Activated CD4-positive, alpha-beta T cell treated with anti-CD3 and anti-CD28 coated beads, Interleukin-2, Interleukin-6, amounts not matched to agents 100 ng/mL and 50 ng/mL, durations not matched to agents 16 hours and 8 hours (primary cell): ENCODE measurements at regions not wholly inside any gene's neighbourhood (a gene's known extent, or its start where the extent isn't known, plus 50 kb on each side); places are given as distances from the start of the nearest gene placed in this dataset.

Source experiments
- DNase-seq: peaks from one replicate; pipeline ENCODE4 v3.0.0-alpha.2; 2020

- no peak for DNase-seq
Observed at GRCh38 chr18:68316636-68317035, 398.3 kb downstream of the TMX3 start.

DNA sequence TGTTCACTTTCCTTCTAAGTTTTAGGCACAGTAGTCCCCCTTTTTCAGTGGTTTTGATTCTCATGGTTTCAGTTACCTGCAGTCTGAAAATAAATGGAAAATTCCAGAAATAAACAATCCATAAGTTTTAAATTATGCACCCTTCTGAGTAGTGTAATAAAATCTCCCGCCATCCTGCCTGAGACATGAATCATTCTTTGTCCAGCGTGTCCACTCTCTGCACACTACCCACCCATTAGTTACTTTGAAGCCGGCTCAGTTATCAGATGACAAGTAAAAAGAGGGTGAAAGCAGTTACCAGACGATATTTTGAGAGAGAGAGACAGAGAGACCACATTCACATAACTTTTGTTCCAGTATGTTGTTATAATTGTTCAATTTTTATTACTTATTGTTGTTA, 400.5 kb downstream of the TMX3 start:
- no peak for DNase-seq

GRCh38 chr18:68301441-68301840, 413.5 kb downstream of the TMX3 start:
- DNase-seq, result no peak

DNA sequence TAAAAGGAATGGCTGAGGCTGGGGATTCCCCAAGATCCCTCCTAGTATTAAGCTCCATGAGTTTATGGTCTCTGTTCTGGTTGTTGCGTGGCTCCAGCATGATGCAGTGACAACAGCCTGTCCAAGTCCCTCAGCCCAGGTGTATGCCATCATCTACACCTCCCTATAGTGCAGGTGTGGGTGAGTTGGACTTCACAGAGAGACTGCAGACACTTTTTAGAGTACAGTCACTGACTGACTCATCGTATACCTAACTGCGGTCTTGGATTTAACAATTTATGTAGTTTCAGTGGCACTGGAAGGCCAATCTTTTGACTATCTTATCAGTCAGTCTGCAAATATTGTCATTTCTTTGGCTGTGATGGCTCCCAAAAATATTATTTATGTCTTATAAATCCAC, 415.0 kb downstream of the TMX3 start:
- DNase-seq, result no peak

- DNase-seq, result no peak
Observed at GRCh38 chr18:68298330-68298729, 416.6 kb downstream of the TMX3 start.

DNA sequence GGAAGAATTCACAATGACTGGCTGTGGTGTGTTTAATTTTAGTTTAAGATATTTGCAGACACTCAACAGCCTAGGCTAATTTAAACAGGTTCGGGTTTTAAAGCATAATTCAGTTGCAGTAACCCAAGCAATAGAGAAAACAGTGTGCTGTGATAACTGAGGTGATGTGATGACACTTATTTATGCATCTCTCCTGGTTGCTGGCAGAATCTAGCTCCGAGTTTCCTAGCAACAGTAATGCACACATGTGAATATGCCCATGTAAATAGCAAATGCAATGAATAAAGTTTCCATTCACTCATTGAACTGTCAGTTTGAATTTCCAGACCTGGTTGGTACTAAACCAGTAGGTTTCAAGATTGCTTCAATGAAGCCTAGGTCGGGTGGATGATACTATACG, 426.5 kb downstream of the TMX3 start:
- DNase-seq, result no peak

- DNase-seq, result no peak
Observed at GRCh38 chr18:68284236-68284780, 430.6 kb downstream of the TMX3 start.

GRCh38 chr18:68283834-68284233, 431.1 kb downstream of the TMX3 start:
- no peak for DNase-seq

GRCh38 chr18:68282232-68282631, 432.7 kb downstream of the TMX3 start:
- DNase-seq, result no peak

GRCh38 chr18:68275616-68276015, 439.3 kb downstream of the TMX3 start:
- DNase-seq, result no peak

- no peak for DNase-seq
Observed at GRCh38 chr18:68270017-68270416, 444.9 kb downstream of the TMX3 start.

GRCh38 chr18:68267583-68267982, 447.3 kb downstream of the TMX3 start:
- DNase-seq, result no peak

DNA sequence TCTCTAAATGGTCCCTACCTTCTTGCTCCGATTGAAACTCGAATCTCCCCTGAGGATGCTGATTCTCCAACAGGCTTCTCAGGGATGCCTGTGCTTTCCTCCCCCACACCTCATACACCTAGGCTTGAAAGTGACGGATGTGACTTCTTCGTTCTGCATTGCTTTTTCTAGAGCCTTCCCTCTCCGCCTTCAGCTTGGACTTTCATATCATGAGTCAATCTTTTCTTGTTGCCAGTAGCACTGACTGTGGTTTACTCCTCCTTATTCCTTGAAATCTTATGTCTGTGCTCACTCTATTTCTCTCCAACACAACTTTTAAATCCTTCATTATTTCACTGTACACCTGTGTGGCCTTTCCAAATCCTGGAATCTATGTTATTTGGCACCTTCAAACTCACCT, 451.4 kb downstream of the TMX3 start:
- no peak for DNase-seq

DNA sequence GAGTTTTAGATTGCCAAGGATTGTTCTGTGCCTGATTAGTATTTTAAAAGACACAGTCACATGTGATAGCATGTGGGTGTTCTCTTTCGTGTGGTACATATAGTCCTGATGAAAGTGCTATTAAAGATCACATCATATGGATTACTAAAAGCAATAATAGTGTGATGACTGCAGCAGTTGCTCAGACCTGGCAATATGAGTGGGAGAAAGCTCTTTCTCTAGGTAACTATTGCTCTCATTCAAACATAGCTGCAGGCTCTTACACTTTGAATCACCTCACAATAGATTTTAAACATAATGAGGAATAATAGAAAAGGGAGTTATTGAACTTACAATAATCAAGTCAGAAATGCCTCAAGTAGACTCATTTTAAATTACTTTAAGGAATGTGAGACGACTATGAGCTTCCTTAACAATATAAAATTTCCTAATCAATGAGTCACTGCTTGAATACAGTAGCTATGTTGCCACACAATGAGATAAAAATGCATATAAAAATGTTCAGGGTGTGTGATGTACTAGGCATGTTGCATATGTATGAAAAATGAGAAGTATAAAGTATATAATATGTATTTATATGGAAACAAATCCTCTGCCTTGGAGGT, 452.1 kb downstream of the TMX3 start:
- no peak for DNase-seq

DNA sequence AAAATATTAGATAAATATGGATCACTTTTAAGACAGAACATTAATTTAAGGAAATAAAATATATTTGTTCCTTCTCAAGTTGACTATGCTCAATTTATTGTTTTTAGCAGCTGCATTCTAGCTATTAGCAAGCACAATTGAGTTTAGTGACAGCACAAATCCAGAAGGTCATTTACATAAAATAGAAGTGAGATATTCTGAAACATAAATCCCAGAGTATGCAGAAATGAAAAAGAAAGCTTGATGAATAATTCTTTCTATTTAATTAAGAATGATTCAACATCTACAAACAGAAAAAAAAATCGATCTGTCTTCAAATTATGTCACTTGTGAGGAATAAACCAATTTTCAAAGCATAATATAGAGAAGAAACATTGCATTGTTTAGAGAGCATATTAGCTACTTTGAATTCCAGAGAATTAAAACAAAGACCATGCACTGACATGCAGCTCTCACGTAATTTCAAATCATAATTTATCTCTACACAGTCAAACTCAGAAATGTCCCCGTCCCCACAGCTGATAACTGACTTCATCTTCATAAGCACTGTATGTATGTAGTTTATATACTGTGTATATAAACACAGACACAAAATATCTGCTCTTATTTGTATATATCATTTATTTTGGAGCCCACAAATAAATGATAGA, 458.4 kb downstream of the TMX3 start:
- DNase-seq, result no peak

GRCh38 chr18:68244786-68245185, 470.1 kb downstream of the TMX3 start:
- no peak for DNase-seq

- no peak for DNase-seq
Observed at GRCh38 chr18:68241881-68242280, 473.0 kb downstream of the TMX3 start.

DNA sequence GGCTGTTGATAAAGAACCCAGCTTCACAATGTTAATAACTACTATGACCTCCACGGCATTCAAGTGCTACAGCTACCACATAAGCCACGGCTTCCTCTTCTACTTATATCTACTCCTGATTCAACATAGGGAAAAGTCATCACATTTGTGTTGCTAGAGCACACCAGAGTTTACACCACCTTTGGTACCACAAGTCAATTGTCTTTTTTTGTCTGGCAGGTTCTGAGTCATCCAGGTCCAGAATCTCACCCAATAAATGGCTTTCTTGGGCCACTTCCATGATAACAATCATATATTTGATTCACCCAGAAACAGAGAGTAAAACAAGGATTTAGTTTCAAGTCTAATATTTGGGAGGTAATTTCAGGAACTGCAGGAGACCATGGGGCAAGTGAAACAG, 480.2 kb downstream of the TMX3 start:
- no peak for DNase-seq

GRCh38 chr18:68234131-68234530, 480.8 kb downstream of the TMX3 start:
- no peak for DNase-seq

GRCh38 chr18:68233018-68233417, 481.9 kb downstream of the TMX3 start:
- no peak for DNase-seq

DNA sequence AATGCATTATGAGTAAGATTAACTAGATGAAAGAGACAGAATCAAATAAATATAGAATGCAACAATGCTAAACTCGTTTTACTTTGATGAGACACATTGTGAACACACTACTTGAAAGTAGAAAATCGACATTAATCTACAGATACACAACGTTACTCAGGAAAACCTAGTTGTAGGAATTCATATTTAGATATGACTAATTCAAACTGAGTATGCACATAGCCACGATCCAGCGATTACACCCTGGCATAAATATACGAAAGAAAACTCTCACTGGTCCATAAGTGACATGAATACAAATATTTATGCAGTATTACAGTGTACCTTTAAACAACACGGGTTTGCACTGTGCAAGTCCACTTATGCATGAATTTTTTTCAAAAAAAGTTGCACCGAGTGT, 485.6 kb downstream of the TMX3 start:
- no peak for DNase-seq

DNA sequence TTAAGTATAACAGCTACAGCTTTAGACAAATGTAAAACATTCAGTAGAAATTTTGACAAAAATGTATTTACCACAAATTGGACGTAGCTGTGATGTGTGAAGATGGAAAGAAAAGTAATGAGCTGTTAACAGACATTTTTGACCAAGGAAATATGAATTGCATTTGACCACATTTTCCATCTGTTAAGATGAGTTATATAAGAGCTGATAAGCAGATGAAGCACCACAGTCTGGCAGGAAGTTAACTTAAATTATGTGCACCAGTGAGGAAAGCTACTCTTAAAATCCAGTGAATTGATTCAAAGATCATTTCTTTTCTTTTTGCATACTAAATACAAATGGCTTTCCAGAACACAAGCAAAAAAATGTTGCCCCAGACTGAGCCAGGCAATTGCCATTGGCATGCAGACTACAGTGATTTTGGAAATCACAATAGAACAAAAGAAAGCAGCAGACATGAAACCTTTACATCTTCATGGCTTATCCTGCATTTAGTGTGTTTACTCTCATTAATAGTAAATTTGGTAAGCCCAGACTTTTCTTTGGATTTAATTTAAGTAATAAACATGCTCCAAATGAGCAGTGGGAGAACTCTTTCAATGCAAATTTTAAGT, 493.7 kb downstream of the TMX3 start:
- no peak for DNase-seq

GRCh38 chr18:68220458-68220857, 494.4 kb downstream of the TMX3 start:
- no peak for DNase-seq

GRCh38 chr18:68219872-68220271, 495.0 kb downstream of the TMX3 start:
- no peak for DNase-seq
